ENCODE measurements at regions not wholly inside any gene's neighbourhood (a gene's known extent, or its start where the extent isn't known, plus 50 kb on each side); places are given as distances from the start of the nearest gene placed in this dataset.
"Not testable (repeated sequence)": the region's sequence is repeated elsewhere in the genome, so short reads cannot be mapped to it uniquely, and the experiment has no call there.

GRCh38 chr9:115680231-115680630, 473.4 kb upstream of the PAPPA start:
- no peak for DNase-seq

- no peak for DNase-seq
Measured at GRCh38 chr9:115681585-115681984, 472.0 kb upstream of the PAPPA start.

- DNase-seq: no peak
Measured at GRCh38 chr9:115686069-115686468, 467.5 kb upstream of the PAPPA start.

- DNase-seq: no peak
Measured at GRCh38 chr9:115687356-115687755, 466.2 kb upstream of the PAPPA start.

- no peak for DNase-seq
Measured at GRCh38 chr9:115689331-115689730, 464.3 kb upstream of the PAPPA start.

DNA sequence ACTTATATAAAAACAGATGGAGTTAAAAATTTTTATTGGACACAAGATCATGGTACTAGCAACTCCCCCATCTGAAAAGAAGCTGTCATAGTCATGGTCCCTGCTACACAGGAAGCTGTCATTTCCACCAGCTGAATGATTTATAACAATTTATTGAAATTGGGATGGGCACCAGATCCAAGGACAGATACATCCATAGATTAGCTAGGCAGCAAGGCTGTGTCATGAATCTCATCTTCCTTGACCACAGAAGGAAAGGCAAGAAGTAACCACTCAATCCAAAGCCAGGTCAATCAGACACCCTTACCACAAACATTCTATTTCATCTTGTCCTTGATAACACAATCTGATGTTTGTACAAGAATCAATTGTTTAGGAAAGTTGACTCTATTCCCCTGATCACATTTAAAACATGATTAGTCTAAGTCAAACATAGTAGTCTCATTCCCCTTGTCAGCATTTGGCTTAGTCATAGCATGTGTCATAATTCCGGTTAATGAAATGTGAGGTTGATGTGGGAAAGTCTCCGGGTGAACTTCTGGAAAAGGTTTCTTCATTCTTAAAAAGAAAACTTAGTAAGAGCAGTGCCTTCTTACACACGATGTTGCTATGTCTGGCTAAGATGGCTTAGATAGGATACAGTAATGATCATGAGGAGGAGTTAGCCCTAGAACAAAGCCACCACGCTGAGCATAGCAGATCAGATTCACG, 462.6 kb upstream of the PAPPA start:
- DNase-seq: no peak

GRCh38 chr9:115691693-115692092, 461.9 kb upstream of the PAPPA start:
- DNase-seq: no peak

GRCh38 chr9:115692868-115693267, 460.7 kb upstream of the PAPPA start:
- not testable (repeated sequence) for DNase-seq

- DNase-seq: no peak
Measured at GRCh38 chr9:115694014-115694413, 459.6 kb upstream of the PAPPA start.

DNA sequence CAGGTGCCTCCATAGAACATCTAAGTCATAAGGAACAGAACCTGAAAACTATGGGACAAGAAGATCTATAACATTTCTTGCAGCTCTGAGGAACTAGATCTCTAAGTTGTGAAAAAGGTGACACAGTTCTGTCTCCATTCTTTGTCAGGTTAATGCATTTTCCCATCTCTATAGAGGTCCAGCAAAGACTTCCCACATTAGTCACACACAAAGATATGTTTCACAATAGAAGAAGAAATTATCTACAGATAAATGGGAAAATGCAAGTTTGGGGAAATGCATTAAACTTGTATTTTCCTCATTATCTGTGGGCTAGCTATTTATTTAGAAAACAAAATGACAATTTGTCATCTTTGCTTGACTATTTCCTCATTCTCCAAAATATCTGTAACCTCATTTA, 458.6 kb upstream of the PAPPA start:
- no peak for DNase-seq

- DNase-seq: no peak
Measured at GRCh38 chr9:115712981-115713380, 440.6 kb upstream of the PAPPA start.

DNA sequence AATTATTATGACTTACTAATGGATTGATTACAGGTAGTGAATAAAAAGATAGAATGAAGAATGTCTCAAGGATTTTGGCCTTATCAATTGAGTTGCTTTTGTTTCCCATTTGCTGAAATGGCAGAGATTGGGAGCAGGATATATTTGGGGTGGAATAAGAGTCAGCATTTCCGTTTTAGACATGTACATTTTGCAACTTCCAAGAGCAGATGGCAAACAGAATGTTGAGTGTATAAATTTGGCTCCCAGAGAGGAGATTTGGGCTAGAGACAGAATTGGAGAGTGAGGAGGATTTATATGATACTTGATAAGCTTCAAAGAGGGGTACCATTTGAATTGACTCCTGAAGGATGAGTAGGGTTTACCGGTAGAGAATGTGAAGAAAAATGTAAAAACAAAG, 437.9 kb upstream of the PAPPA start:
- no peak for DNase-seq

DNA sequence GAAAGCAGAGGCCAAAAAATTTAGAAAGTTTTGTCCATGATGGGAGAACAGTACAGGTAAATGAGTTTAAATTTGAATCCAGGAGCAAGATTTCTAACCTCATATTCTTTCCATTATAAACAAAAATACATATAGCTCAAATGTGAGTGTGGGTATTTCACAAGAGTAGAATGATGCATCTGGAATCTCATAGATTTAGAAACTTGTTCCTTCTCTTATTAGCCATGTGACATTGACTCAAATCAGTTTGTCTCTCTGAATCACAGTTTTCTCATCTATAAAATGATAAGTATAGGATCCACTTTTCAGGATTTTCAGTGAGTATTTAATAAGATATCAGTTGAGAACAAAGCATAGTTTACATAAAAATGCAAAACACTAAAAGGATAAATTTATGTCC, 436.3 kb upstream of the PAPPA start:
- no peak for DNase-seq

- no peak for DNase-seq
Measured at GRCh38 chr9:115717711-115718173, 435.8 kb upstream of the PAPPA start.

DNA sequence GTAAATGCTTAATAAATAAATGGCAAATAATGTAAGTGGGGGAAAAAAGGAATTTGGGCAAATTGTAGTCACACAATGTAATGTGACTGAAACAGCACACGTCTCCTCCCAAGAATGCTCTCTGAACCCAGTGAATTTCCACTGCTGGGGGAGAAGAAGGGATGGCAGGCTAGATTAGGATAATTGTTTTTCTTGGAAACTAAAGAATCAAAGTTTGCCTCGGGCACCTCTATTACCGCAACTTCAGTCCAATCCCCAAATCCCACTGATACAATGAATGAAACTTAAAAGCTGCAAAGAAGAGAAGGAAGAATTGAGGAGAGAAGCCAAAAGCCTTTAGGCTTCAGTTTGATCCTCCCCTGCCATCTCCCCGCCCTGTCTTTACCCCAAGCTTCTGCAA, 423.2 kb upstream of the PAPPA start:
- no peak for DNase-seq

DNA sequence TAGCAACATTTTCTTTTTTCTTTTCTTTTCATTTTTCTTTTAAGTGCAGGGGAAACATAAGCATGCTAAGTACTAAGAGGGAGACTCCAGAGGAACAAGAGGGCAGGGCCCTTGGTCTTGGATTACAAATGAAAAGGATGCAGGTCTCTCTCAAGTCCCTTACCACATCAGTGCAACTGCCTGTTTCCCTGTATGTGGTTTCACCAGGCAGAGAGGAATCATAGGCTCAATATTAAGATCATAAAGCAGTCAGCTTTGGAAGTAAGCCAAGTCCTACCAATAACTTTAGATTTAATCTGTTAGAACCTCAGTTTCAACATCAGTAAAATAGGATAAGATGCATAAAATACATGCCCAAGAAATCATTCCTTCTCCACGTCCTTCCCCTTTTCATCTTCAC, 422.7 kb upstream of the PAPPA start:
- DNase-seq: no peak

DNA sequence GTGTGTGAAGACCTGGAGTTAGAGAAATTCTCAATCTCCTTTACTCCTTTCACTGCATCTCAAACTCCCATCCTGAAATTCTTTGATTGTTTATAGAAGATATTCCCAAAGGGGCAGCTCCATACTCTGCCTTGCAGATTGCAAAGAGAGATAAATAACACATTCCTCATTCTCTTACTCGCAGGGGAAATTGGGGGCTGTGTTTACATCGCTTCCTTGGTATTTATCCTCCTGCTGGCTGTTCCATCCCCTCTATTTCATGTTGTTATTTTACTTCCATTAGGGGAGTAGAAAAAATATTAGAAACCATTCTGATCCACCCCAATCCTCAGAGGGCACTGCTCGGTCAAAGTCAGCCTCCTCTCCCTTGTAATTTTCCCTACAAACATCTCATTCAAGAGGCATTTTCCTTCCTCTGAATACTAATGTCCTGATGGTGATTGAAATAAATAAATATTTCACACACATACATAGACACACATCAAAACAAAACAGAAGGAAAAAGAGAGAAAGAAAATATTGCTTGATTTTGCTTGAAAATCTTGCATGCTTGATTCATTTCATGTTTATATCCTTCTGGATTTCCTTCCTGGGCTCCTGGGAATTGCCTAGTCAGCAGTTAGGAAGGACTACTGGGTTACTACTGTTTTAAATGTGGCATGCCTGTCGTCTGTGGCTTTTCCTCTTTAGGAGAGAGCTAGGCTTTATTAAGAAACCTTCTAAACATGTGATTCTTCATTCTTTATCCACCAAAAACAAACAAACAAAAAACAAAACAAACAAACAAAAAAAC, 420.1 kb upstream of the PAPPA start:
- no peak for DNase-seq

DNA sequence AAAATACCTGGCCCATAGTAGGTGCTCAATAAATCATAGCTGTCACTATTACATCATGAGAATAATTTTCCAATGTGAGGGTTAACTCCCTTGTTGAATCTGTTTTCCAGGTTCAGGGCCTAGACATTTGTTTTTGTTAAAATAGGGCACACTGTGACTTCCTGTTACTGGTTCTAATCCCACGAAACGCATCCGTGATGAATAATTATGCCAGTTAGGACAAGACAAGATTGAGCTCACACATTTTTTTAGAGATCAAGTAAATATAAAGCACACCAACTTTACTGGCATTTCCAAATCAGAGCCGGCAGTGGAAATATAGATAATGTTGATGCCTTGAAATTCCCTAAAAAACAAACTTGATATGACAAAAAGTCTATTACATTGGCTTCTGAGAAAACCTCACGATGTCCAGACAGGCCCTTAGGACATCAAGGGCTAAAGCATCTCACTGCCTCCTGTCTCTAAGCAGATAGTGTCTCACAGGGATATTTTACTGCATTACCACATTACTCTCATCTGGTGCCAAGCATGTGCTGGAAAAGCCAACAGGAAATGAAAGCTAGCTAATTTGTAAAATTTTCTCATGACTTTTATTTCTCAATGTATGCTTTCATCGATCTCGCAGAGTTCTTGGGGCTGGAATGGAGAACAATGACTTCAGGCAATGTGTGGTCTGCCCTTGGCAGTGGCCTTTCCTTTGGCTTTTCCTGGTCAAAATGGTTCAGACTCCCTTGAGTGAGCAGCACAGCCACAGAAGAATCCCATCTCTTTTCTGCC, 414.3 kb upstream of the PAPPA start:
- no peak for DNase-seq

DNA sequence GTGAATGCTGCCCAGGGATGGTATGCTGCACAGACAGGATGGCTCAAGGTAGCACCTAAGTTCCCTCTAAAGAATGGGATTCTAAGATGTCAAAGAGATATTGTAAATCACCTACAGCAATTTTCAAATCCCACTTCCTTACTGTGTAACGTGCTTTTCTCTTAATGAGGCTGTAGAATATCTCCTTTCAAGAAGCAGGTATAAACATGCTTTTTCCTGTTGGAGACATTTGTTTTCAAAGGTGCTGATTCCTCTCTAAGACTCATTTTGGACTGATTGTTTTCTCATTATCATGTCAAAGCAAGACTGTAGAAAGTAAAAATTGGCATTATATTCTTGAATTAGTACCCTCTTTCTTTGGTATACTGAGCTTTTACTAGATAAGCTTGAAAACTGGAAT, 412.6 kb upstream of the PAPPA start:
- DNase-seq: no peak

DNA sequence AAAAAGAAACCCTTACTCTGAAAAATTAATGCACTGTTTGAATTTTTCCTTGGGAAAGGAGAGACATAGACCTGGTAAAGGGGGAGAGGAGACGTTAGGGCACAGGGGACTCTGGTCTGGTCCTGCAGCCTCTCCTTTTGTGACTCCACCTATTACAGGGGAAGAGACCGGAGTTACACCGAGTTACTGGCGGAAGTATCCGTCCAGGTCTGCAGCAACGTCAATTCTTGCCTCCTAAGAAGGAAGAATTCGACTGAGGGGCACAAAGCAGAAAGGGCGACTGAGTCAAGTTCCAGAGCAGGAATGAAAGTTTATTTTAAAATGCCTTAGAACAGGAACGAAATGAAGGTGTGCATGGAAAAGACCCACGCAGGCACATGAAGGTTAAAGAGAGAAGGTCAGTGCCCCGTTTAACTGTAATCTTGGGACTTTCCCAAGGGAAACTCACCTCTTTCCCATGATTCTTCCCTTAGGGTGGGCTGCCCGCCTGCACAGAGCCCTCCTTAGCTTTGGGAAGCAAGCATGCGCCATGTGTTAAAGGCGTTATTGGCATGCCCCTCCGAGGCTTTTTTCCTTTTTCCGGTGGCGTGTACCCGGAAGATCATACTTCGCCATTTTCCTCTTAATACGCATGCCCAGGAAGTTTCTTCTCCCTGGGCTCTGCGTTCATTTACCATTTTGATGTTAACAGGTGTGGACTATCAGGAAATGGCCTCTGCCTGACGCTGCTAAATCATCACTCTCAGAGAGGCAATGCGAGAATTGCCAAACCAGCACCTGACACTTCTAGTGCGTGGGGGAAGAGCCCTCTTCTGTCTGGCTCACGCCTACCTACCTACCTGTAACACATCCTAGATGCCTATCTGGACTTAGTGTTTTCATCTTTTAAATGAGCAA, 409.6 kb upstream of the PAPPA start:
- DNase-seq: no peak

GRCh38 chr9:115746496-115746895, 407.1 kb upstream of the PAPPA start:
- DNase-seq: no peak

DNA sequence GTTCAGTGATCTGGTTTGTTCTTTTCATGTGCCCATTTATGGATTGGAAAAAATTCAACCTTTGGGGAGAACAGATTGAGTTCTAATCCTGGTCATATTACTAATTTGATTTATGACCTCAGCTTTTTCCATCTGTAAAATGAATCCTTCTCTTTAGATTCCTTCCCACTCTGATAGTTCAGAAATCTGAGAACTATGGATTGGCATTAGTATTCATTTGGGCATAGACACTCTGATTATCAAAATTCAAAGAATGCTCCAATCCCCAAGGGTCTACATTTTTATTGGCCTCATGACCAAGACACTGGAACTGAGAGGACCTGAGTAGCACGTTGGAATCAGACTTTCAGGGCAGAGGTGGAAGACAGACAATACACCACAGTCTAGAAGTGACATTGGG, 405.9 kb upstream of the PAPPA start:
- DNase-seq: no peak

GRCh38 chr9:115756736-115757135, 396.9 kb upstream of the PAPPA start:
- no peak for DNase-seq
